ENCODE measurements at regions not wholly inside any gene's neighbourhood (a gene's known extent, or its start where the extent isn't known, plus 50 kb on each side); places are given as distances from the start of the nearest gene placed in this dataset.

DNA sequence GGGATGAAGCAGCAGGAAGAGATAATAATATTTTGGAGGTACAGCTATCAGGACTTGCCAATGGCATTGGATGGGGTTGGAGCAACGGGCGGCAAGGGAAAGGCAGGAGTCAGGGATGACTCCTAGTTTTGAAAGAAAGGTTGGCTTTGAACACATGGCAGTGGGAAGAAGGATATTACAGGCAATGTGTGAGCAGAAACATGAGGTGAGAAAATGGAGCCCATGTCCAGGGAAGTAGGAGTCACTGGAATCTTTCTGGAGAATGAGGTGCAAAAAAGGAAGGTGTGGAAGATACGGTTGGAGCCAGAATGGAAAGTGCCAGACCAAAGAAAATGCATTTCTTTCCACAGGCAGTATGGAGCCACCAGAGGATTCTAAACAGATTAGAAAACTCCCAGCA is 288.5 kb upstream of the KAZN start:
- Histone ChIP-seq H3K9me3 (replicated peaks; ENCODE audit: control insufficient read depth, insufficient read depth, low read length) (peaks cover 3% of the 10 kb centered on the region), H3K27me3 (ENCODE audit: control insufficient read depth in 2 of 2, insufficient read depth in 2 of 2, low read length in 2 of 2) (no peaks in the 10 kb centered on the region), H4K20me1 (replicated peaks; ENCODE audit: control insufficient read depth, extremely low read depth, insufficient read depth, low read length) (no peaks in the 10 kb centered on the region), H3K27ac (ENCODE audit: insufficient read depth, low read depth, low read length) (no peak overlapping the region), H3K4me1 (ENCODE audit: control insufficient read depth, extremely low read depth, insufficient read depth, low read length) (no peaks in the 10 kb centered on the region), H3K9ac (replicated peaks; ENCODE audit: extremely low read depth, insufficient read depth, low read length) (no peak overlapping the region), H3K4me2 (ENCODE audit: insufficient read depth, low read length) (no peak overlapping the region), H3K9me1 (replicated peaks; ENCODE audit: control insufficient read depth, extremely low read depth, insufficient read depth, low read length) (no peaks in the 10 kb centered on the region), H3K36me3 (ENCODE audit: control insufficient read depth in 2 of 2, extremely low read depth in 1 of 2, insufficient read depth in 2 of 2, low read length in 2 of 2) (no peaks in the 10 kb centered on the region), H3K79me2 (ENCODE audit: control insufficient read depth, insufficient read depth, low read length) (no peaks in the 10 kb centered on the region), H3K4me3 (replicated peaks in 1 of 3; ENCODE audit: insufficient read depth in 1 of 3, low read depth in 1 of 3, low read length in 3 of 3) (no peak overlapping the region), H2AFZ (ENCODE audit: low read depth, low read length) (no peak overlapping the region)
- ChIA-PET CTCF (no interaction called here), POLR2A (no interaction called here)
- no TSS peak for BruUV-seq (replicated peaks)
- no peak for DNase-seq (ENCODE audit: low read depth, low spot score)
- dilution Hi-C loops (cut with MboI; ENCODE audit: extremely low pct_ligation_motif_present, low sequenced_read_pairs): no loop called here
- intact Hi-C loops (cut with micrococcal nuclease): no loop called here
- FAIRE-seq: no peak
- no peak for TF ChIP-seq GATA2 (IDR thresholded peaks at IDR 0.05; ENCODE audit: insufficient read depth, insufficient read length, low read depth, low read length)
- TF ChIP-seq MYC (IDR thresholded peaks at IDR 0.05; ENCODE audit: low read depth, low read length): no peak
- no peak for TF ChIP-seq EZH2 (IDR thresholded peaks at IDR 0.05; ENCODE audit: borderline replicate concordance, low read depth, low read length, severe bottlenecking)
- no peak for TF ChIP-seq CTCF (IDR thresholded peaks at IDR 0.05; ENCODE audit: extremely low read depth in 1 of 2, insufficient read depth in 1 of 2, low read depth in 1 of 2, low read length in 2 of 2)
- no peak for TF ChIP-seq JUN (IDR thresholded peaks at IDR 0.05; ENCODE audit: borderline replicate concordance, insufficient read depth, insufficient read length, low read depth)
- no peak for TF ChIP-seq MAX (IDR thresholded peaks at IDR 0.05; ENCODE audit: insufficient read depth, insufficient read length)
- TF ChIP-seq POLR2A (IDR thresholded peaks at IDR 0.05; ENCODE audit: low read depth, low read length): no peak
- no peak for TF ChIP-seq POLR2AphosphoS5 (IDR thresholded peaks at IDR 0.05; ENCODE audit: insufficient read depth, low read depth, low read length)
